ENCODE measurements at regions not wholly inside any gene's neighbourhood (a gene's known extent, or its start where the extent isn't known, plus 50 kb on each side); places are given as distances from the start of the nearest gene placed in this dataset.

GRCh38 chr11:86749821-86750401, 50.4 kb upstream of the PRSS23 start:
- DNase-seq, result no peak
- Mint-ChIP-seq H3K36me3 (ENCODE audit: low read depth) (no peaks in the 10 kb centered on the region), H3K9me3 (no peaks in the 10 kb centered on the region), H3K27ac (no peak overlapping the region), H3K4me1 (ENCODE audit: low read depth) (no peaks in the 10 kb centered on the region), H3K27me3 (ENCODE audit: low read depth) (peaks cover 15% of the 10 kb centered on the region), H3K4me3 (no peak overlapping the region)
- CTCF ChIA-PET, result interaction anchor here (0.8 to 1.8 kb wide), 3 partner anchors 72 to 293 kb away, joined by 4 to 5 read pairs (median 4); no protein-coding TSS in a partner anchor
- intact Hi-C loops (cut with micrococcal nuclease), result no loop called here

- Mint-ChIP-seq H3K9me3 (no peaks in the 10 kb centered on the region), H3K4me1 (ENCODE audit: low read depth) (no peaks in the 10 kb centered on the region), H3K27me3 (ENCODE audit: low read depth) (peaks cover 15% of the 10 kb centered on the region), H3K36me3 (ENCODE audit: low read depth) (no peaks in the 10 kb centered on the region), H3K4me3 (no peak overlapping the region), H3K27ac (no peak overlapping the region)
- CTCF ChIA-PET, result interaction anchor here (0.8 to 1.8 kb wide), 3 partner anchors 72 to 292 kb away, joined by 4 to 5 read pairs (median 4); no protein-coding TSS in a partner anchor
- no peak for DNase-seq
- intact Hi-C loops (cut with micrococcal nuclease), result no loop called here
Observed at GRCh38 chr11:86749376-86749775, 51.0 kb upstream of the PRSS23 start.

- CTCF ChIA-PET, result interaction anchor here (0.6 kb wide), 1 partner anchor 519 kb away, joined by 4 read pairs; no protein-coding TSS in a partner anchor
- H3K27ac Mint-ChIP-seq, result no peak overlapping the region
- H3K4me1 Mint-ChIP-seq (ENCODE audit: low read depth), result peaks cover 5% of the 10 kb centered on the region
- peaks cover 15% of the 10 kb centered on the region for H3K27me3 Mint-ChIP-seq (ENCODE audit: low read depth)
- intact Hi-C loops (cut with micrococcal nuclease), result no loop called here
- no peaks in the 10 kb centered on the region for H3K9me3 Mint-ChIP-seq
- no peak for DNase-seq
- H3K4me3 Mint-ChIP-seq, result no peak overlapping the region
- no peaks in the 10 kb centered on the region for H3K36me3 Mint-ChIP-seq (ENCODE audit: low read depth)
Observed at GRCh38 chr11:86748296-86748695, 52.0 kb upstream of the PRSS23 start.

GRCh38 chr11:86747801-86748200, 52.5 kb upstream of the PRSS23 start:
- Mint-ChIP-seq H3K9me3 (no peaks in the 10 kb centered on the region), H3K4me1 (ENCODE audit: low read depth) (peaks cover 7% of the 10 kb centered on the region), H3K36me3 (ENCODE audit: low read depth) (no peaks in the 10 kb centered on the region), H3K27me3 (ENCODE audit: low read depth) (peaks cover 15% of the 10 kb centered on the region), H3K27ac (no peak overlapping the region), H3K4me3 (no peak overlapping the region)
- no peak for DNase-seq
- intact Hi-C loops (cut with micrococcal nuclease), result no loop called here
- CTCF ChIA-PET, result no interaction called here

GRCh38 chr11:86746514-86746913, 53.8 kb upstream of the PRSS23 start:
- H3K9me3 Mint-ChIP-seq, result no peaks in the 10 kb centered on the region
- no peaks in the 10 kb centered on the region for H3K36me3 Mint-ChIP-seq (ENCODE audit: low read depth)
- H3K4me1 Mint-ChIP-seq (ENCODE audit: low read depth), result peaks cover 7% of the 10 kb centered on the region
- CTCF ChIA-PET, result interaction anchor here (1.1 kb wide), 1 partner anchor 14 kb away, joined by 3 read pairs; no protein-coding TSS in a partner anchor
- no peak overlapping the region for H3K27ac Mint-ChIP-seq
- no peak for DNase-seq
- intact Hi-C loops (cut with micrococcal nuclease), result no loop called here
- no peak overlapping the region for H3K4me3 Mint-ChIP-seq
- H3K27me3 Mint-ChIP-seq (ENCODE audit: low read depth), result peaks cover 25% of the 10 kb centered on the region

- Mint-ChIP-seq H3K9me3 (no peaks in the 10 kb centered on the region), H3K4me3 (no peak overlapping the region), H3K4me1 (ENCODE audit: low read depth) (peaks cover 8% of the 10 kb centered on the region), H3K27me3 (ENCODE audit: low read depth) (peaks cover 20% of the 10 kb centered on the region), H3K27ac (no peak overlapping the region), H3K36me3 (ENCODE audit: low read depth) (no peaks in the 10 kb centered on the region)
- intact Hi-C loops (cut with micrococcal nuclease), result no loop called here
- no peak for DNase-seq
- CTCF ChIA-PET, result interaction anchor here (1.1 kb wide), 1 partner anchor 15 kb away, joined by 3 read pairs; no protein-coding TSS in a partner anchor
Observed at GRCh38 chr11:86745571-86745970, 54.8 kb upstream of the PRSS23 start.

- Mint-ChIP-seq H3K9me3 (no peaks in the 10 kb centered on the region), H3K27me3 (ENCODE audit: low read depth) (peaks cover 15% of the 10 kb centered on the region), H3K27ac (no peak overlapping the region), H3K36me3 (ENCODE audit: low read depth) (no peaks in the 10 kb centered on the region), H3K4me1 (ENCODE audit: low read depth) (peaks cover 11% of the 10 kb centered on the region), H3K4me3 (no peak overlapping the region)
- CTCF ChIA-PET, result no interaction called here
- peak; percentile 66 for DNase-seq
- intact Hi-C loops (cut with micrococcal nuclease), result loop anchor here (1.0 to 5.0 kb wide), 4 partner anchors 56 to 286 kb away; partner anchors contain the start of gene ME3
Observed at GRCh38 chr11:86743223-86744118, 56.9 kb upstream of the PRSS23 start.

GRCh38 chr11:86741839-86742805, 58.2 kb upstream of the PRSS23 start:
- intact Hi-C loops (cut with micrococcal nuclease), result loop anchor here (5.0 kb wide), 1 partner anchor 285 kb away; no protein-coding TSS in a partner anchor
- CTCF ChIA-PET, result no interaction called here
- DNase-seq, result no peak

GRCh38 chr11:86741484-86741835, 58.9 kb upstream of the PRSS23 start:
- CTCF ChIA-PET, result no interaction called here
- peaks cover 11% of the 10 kb centered on the region for H3K4me1 Mint-ChIP-seq (ENCODE audit: low read depth)
- H3K27ac Mint-ChIP-seq, result no peak overlapping the region
- no peak overlapping the region for H3K4me3 Mint-ChIP-seq
- DNase-seq, result no peak
- no peaks in the 10 kb centered on the region for H3K9me3 Mint-ChIP-seq
- intact Hi-C loops (cut with micrococcal nuclease), result loop anchor here (5.0 kb wide), 1 partner anchor 284 kb away; no protein-coding TSS in a partner anchor
- H3K27me3 Mint-ChIP-seq (ENCODE audit: low read depth), result peaks cover 10% of the 10 kb centered on the region
- H3K36me3 Mint-ChIP-seq (ENCODE audit: low read depth), result no peaks in the 10 kb centered on the region

More at GRCh38 chr11:86741839-86742805, 58.2 kb upstream of the PRSS23 start:
- Mint-ChIP-seq H3K27ac (no peak overlapping the region), H3K36me3 (ENCODE audit: low read depth) (no peaks in the 10 kb centered on the region), H3K4me1 (ENCODE audit: low read depth) (peaks cover 11% of the 10 kb centered on the region), H3K9me3 (no peaks in the 10 kb centered on the region), H3K27me3 (ENCODE audit: low read depth) (peaks cover 10% of the 10 kb centered on the region), H3K4me3 (no peak overlapping the region)

- DNase-seq, result peak; percentile 26
- no peaks in the 10 kb centered on the region for H3K9me3 Mint-ChIP-seq
- CTCF ChIA-PET, result no interaction called here
- H3K27me3 Mint-ChIP-seq (ENCODE audit: low read depth), result peaks cover 10% of the 10 kb centered on the region
- H3K4me3 Mint-ChIP-seq, result no peak overlapping the region
- peaks cover 11% of the 10 kb centered on the region for H3K4me1 Mint-ChIP-seq (ENCODE audit: low read depth)
- H3K36me3 Mint-ChIP-seq (ENCODE audit: low read depth), result no peaks in the 10 kb centered on the region
- intact Hi-C loops (cut with micrococcal nuclease), result loop anchor here (5.0 kb wide), 1 partner anchor 284 kb away; no protein-coding TSS in a partner anchor
- no peak overlapping the region for H3K27ac Mint-ChIP-seq
Observed at GRCh38 chr11:86740628-86741483, 59.5 kb upstream of the PRSS23 start.

GRCh38 chr11:86738568-86738967, 61.8 kb upstream of the PRSS23 start:
- Mint-ChIP-seq H3K4me3 (no peak overlapping the region), H3K9me3 (no peaks in the 10 kb centered on the region), H3K27me3 (ENCODE audit: low read depth) (peaks cover 10% of the 10 kb centered on the region), H3K36me3 (ENCODE audit: low read depth) (no peaks in the 10 kb centered on the region), H3K27ac (no peak overlapping the region), H3K4me1 (ENCODE audit: low read depth) (peaks cover 8% of the 10 kb centered on the region)
- intact Hi-C loops (cut with micrococcal nuclease), result no loop called here
- DNase-seq, result no peak
- CTCF ChIA-PET, result interaction anchor here (0.6 kb wide), 1 partner anchor 14 kb away, joined by 3 read pairs; no protein-coding TSS in a partner anchor
